ENCODE measurements at regions not wholly inside any gene's neighbourhood (a gene's known extent, or its start where the extent isn't known, plus 50 kb on each side); places are given as distances from the start of the nearest gene placed in this dataset.

DNA sequence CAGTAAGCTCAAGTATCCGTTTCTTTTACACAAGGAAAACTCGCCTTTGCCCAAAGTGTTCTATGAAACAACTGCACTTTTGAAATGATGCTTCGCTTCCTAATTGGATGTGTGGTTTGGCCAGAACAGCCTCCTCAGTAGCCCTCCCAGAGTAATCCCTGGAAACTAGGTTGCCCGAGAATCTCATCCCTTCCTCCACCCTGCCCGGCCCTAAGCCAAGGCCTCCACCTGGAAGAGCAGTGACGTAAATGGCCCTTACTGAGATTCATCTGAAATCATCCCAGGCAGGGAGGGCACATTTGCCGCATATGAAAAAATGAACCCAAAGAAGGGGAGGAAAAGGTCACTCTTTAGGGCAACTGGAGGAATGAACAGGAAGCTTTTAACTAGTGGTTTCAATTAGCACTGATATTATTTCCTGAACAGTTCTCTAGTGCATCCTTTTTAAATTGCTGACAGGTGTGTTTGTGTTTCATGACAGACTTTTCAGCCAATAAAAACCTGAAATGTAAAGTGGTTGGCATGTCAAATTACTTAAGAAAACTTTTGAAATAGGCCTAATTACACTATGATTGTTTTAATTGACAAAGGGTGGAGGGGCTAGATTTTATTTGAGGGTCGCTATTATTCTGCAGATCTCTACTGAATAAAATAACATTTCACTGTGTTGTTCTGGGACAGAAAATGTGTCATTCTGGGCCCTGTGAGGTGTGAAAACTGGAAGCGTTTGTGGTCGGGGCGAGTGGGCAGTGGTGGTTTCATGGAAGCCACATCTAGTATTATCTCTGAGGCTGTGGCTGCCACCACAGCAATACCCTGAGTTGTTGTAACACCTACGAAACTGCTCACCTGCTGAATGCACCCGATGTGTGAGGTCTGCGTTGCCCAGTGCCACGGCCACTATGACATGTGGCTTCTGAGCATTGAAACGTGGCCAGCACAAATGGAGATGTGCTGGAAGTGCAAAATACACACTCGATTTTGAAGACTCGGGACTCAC is 112.1 kb downstream of the ZIC5 start:
- DNase-seq = no peak

DNA sequence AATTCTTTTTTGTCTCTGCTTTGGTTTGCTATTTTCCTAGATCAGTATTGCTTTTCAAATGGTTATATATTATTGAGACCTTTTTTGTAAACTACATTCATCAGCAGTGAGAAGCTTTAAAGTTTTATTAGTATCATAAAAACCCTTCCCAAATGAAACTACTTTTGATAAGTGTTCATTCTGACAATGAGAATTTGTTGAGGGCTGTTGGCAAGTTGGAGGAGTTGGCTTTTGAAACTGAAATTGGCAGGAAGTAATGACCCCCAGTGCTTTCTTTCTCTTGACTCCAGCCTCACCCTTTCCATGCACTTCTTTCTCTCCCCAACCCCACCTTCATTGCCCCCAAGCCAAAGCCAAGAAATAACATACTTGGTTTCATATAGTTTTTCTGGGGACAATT is 113.8 kb downstream of the ZIC5 start:
- no peak for DNase-seq

DNA sequence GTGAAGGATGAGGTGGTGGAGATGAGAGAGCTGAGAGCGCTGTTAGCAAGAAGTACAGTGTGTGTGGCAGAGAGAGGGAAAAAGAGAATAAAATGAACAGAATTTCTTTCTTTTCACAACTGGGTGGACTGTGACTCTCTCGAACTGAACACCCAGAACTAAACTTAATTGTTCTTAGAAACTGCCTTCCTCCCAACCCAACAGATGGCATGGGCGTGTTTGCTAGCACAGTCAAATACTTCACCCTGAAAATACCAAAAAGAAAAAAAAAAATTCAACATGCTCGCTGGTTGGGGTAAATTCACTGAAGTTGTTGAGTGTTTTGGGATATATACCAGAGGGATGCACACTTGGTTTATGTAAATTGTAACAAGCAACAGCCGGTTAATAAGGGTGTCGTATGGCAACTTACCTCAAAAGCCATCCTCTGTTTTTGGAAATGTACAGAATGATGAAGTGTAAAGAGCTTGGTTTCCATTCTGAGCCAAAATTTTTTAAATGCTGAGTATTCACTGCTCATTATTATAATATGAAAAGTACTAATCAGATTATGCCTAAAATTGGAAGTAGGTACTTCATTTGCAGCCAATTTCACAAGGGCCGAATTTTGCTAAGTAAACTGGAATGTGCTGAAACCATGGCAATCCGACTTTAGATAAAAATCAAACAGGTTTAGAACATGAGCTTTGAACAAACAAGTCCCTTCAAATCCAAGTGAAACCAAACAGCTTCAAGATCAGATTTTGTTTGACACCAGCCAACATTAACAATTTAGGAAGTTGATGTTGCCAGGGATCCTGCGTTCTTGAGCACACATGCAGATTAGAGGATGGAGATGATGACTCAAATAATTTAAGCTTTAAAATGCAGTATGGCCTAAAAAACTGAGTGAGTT is 115.8 kb downstream of the ZIC5 start:
- DNase-seq = no peak

DNA sequence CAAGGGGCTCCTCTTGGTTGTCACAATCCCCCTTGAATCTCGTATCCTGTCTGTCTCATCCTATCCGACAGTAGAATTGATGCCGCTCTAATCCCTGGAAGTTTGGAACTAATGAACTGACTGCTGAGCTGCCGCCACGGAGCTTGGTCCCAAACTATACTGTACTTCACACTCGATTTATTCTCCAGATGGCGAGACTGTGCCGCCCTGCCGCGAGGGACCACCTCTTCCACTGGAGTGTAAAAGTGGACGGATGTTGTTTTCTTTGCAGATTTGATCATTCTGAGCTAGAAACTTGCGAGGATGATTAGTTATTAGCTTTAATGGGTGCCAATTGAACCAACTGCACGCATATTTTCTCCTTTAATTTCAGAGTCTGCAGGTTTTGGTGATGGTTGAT is 117.2 kb downstream of the ZIC5 start:
- no peak for DNase-seq

DNA sequence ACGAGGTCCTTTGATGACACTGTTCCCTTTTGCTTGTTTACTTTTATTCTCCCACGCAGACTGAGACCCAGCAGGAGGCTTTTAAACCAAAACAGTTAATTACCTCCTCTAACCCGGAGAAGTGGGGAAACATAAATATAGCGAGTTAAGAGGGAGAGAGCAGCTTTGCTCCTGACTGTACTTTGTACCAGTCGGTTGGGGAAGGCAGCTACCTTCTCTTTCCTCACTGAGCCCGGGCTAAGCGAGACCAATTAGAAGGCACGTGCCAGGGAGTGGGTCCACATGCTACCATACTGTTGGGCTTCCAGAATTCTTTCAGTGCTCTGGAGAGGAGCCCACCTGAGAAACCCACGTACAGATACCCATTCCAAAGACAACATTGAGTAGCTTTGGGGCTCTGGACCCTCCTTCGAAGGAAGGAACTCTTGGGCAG is 124.2 kb downstream of the ZIC5 start:
- DNase-seq = no peak

DNA sequence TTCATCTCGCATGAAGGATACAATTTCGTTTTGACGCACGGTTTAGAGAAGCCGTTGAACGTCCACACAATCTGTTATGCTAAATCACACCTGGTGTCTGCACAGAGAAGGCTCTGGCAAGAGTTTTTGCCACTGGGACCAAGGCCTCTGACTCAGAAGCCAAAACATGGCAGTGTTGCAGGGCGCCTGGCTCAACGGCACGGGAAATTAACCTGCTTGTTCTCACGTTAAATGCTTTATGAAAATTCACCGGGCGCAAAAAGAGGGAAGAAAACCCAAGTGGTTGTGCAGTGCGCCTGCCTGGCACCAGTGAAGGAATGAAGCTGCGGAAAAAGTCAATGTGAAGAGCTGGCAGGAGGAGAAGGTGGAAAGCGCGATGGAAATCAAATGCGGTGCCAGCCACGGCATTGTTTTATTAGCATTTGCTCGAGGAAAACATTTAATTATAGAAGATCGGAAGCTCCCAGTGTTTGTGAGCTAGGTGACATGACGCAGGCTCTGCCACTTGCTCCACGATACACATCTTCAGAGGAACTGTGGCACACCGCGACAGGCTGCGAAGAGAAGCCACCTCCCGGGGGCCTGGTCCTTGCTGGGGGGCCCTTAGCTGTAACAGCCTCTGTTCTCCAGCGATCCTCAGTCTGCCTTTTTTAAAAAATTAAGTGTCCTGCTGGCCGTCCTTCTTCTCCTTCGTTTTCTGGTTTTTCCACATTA is 126.2 kb downstream of the ZIC5 start:
- DNase-seq = no peak

DNA sequence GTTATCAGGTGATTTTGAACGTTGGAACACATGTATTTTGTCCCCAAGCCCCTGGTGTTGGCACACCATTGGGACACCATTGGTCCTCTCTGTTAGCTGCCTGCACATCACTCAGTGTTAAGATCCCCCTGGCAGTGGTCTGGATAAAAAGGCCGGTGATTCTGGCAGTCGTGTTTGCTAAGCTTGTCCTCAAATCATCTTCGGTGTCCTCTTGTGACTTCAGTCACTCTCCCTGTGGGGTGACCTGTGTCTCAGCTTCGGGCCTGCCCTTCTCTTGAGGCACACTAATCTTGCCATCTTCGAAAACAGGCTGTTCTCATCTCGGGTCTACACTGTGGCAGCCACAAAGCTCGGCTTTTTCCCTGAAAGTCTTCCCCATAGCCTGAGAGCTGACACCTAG is 127.1 kb downstream of the ZIC5 start:
- no peak for DNase-seq

GRCh38 chr13:99843872-99844271 is 127.7 kb downstream of the ZIC5 start:
- DNase-seq = no peak

GRCh38 chr13:99842405-99842804 is 129.2 kb downstream of the ZIC5 start:
- DNase-seq = no peak

DNA sequence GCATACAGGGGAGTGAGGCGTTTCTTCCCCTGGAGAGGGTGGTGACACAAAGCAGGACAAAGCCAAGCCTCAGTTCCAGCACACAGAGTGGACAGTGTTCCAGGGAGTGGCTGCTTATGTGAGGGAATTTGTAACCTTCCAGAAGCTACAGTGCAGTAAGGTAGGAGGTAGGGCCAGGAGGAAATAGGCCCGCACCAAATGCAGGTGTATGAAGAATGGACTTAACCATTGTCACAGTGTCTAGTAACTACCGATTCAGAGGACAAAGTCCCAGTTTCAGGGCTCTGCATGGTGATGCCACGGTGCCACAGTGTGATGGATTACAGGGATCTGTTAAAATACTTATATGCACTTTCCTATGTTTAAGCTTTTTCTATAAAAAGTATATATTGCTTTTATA is 135.3 kb downstream of the ZIC5 start:
- no peak for DNase-seq

- DNase-seq = no peak
Measured at GRCh38 chr13:99835442-99835841, 136.1 kb downstream of the ZIC5 start.

GRCh38 chr13:99834246-99834645 is 137.3 kb downstream of the ZIC5 start:
- no peak for DNase-seq

DNA sequence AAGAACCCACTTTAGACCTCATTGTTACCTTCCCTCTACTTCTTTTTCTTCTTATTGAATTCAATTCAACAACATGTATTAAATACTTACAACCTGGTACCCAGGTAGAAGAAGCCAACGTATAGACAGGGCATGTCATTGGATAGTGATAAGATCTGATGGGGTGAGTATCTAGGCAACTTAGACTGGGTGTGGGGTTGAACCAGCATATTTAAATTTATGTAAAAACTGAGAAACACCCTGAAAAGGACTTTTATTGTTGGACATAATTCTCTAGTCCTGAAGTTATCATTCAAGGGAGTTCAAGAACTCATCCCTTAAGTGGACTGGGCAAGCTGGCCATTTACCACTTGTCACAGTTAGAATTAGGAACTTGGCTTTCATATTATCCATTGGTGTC is 139.2 kb downstream of the ZIC5 start:
- DNase-seq = no peak

DNA sequence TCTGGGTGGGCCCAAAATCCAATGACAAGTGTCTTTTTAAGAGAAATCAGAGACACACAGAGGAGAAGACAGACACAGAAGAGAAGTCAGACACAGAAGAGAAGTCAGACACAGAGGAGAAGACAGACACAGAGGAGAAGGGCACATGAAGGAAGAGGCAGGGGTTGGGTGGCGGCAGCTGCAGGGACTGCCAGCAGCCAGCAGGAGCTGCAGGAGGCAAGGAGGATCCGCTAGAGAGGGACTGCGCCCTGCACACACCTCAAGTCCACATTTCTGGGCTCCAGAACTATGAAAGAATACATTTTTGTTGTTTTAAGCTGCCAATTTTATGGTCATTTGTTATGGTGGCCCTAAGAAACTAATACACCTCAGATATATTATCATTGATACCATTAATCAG is 140.6 kb downstream of the ZIC5 start:
- no peak for DNase-seq

DNA sequence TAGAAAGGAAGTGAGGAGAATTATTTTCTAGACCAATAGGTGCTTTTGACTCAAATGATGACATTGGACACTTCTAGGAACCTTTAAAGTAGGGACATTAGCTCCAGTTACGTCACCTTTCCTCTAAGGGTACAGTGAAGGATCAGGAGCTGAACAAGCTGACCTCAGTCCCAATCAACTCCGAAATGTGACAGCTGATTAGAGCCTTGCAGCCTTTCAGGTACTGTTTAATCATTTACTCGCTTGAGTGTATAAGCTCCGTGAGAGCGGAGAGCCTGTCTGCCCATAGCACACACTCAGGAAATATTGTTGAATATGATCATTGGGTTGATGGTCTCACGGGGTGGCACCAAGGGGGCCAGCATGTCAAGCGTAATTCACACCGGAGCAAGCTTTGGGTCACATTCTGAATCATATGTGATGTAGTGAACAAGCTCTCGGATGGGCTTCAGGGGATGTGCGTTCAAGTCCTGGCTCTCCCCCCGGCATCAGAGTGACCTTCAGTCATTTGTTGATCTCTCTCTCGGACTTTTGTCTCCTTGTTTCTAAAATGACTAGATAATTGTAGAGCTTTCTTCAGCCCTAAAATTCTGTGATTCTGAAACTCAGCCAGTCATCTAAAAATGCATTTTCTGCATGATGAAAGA is 141.9 kb downstream of the ZIC5 start:
- no peak for DNase-seq

GRCh38 chr13:99829161-99829560 is 142.4 kb downstream of the ZIC5 start:
- DNase-seq = no peak

DNA sequence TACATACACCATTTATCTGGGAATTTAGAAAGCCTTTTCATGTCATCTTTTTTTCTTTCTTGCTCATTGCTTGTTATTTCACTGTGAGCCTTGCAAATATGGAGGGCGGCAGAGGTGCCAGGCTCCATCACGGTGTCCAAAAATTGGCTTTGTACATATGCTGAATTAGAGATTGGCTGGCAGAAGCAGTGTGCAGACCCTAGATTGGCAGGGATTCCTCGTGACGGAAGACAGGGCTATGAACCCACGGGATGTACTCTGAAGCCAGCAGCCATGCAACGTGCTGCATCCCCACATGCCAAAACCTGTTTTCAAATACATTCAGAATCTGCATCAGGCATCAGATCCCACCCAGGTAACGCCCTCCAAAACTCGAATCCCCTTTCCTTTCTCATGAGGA is 142.8 kb downstream of the ZIC5 start:
- no peak for DNase-seq

- no peak for DNase-seq
Measured at GRCh38 chr13:99828123-99828522, 143.4 kb downstream of the ZIC5 start.

GRCh38 chr13:99827011-99827772 is 144.4 kb downstream of the ZIC5 start:
- DNase-seq = no peak

DNA sequence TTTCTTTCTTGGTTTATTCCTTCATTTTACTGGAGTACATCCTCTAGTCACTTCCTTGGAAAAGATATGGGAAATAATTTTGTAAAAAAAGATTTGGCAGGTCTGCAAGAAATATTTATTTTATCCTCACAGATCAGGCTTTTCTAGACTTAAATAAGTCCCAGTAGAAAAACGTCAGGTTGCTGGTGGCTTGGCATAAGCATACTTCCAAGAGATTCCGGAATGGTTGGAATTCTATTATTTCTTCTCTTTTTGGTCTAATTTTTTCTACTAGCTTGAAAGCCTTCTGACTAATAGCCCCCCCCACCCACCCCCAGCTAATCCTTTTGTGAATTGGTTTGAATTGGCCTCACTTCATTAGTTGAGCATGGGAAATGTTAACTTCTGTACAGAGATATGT is 147.6 kb downstream of the ZIC5 start:
- no peak for DNase-seq

DNA sequence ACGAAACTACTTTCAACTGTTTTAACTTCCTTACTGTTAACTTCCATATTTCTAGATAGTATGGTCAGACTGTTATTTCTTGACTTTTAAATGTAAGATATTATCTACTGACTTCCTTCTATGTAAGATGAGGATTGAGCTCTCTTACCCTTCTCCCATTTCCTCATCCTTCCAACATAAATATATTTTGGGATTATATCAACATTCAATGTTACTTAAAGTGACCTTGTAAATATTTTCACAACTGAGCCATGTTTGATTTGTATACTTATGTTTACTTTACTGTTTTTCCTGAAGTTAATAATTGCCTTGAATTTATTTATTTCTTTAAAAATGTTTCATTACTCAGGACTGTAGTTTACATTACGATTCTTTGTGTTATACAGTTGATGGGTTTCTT is 148.7 kb downstream of the ZIC5 start:
- no peak for DNase-seq

DNA sequence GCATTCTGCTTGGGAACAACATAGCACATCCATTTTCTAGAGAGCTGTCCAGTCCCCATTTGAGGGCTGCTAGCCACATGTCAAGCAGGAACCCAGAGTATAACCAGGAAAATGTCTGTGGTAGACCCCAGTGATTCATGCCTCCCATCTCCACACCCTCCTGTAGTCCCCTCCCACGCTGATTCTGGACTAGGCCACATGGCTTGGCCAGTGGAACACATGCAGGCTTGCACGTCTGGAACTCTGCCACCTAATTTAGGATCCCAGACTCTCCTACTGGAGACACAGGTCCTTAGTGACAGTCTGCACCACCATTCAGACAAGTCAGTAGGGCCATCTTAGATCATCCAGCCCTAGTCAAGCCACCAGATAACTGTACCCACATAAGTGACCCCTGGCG is 149.8 kb downstream of the ZIC5 start:
- no peak for DNase-seq
